Liver (tissue), 2 donors: ENCODE measurements at regions not wholly inside any gene's neighbourhood (a gene's known extent, or its start where the extent isn't known, plus 50 kb on each side); places are given as distances from the start of the nearest gene placed in this dataset.

Experiments
- CTCF ChIP-seq: fragments of 150-350 bp; IDR thresholded peaks from 2 replicates; pipeline ENCODE4 v1.5.1; 2017; ENCODE audit warnings: improper control_type of control experiment, low read depth, low read length; ENCODE audit not compliant: missing input control
- YY1 ChIP-seq: IDR thresholded peaks from 2 replicates; pipeline ENCODE4 v1.6.1; 2016; ENCODE audit warnings: antibody characterized with exemption, mild to moderate bottlenecking
- ZBTB33 ChIP-seq: IDR thresholded peaks from 2 replicates; pipeline ENCODE4 v1.6.1; 2016; ENCODE audit warnings: antibody characterized with exemption
- donor health status: healthy.

GRCh38 chr2:190138032-190138431 is 75.5 kb upstream of the MSTN start:
- TF ChIP-seq CTCF (no peak), YY1 (no peak), ZBTB33 (no peak)
